Esophagus mucosa (tissue), 1 donor: ENCODE measurements at regions not wholly inside any gene's neighbourhood (a gene's known extent, or its start where the extent isn't known, plus 50 kb on each side); places are given as distances from the start of the nearest gene placed in this dataset.
"Not testable (repeated sequence)": the region's sequence is repeated elsewhere in the genome, so short reads cannot be mapped to it uniquely, and the experiment has no call there.

ENCODE experiments used
- ATAC-seq: fragments of 200-7000 bp; cut with Tn5 transposase; one replicate; pipeline ENCODE4 v1.9.1; 2020
- donor health status: DM: yes; HTN: yes; CAD: no.

GRCh38 chr9:764105-764524, 77.4 kb upstream of the DMRT1 start:
- ATAC-seq: peak; percentile 94

- no peak for ATAC-seq
Measured at GRCh38 chr9:764986-765385, 76.5 kb upstream of the DMRT1 start.

GRCh38 chr9:767061-767561, 74.4 kb upstream of the DMRT1 start:
- ATAC-seq: not testable (repeated sequence)

GRCh38 chr9:776086-776485, 65.4 kb upstream of the DMRT1 start:
- ATAC-seq: no peak

- no peak for ATAC-seq
Measured at GRCh38 chr9:777978-778377, 63.5 kb upstream of the DMRT1 start.

- no peak for ATAC-seq
Measured at GRCh38 chr9:784202-784601, 57.3 kb upstream of the DMRT1 start.

GRCh38 chr9:784916-785315, 56.6 kb upstream of the DMRT1 start:
- no peak for ATAC-seq

GRCh38 chr9:785997-786396, 55.5 kb upstream of the DMRT1 start:
- no peak for ATAC-seq

- ATAC-seq: no peak
Measured at GRCh38 chr9:786405-786804, 55.1 kb upstream of the DMRT1 start.

- no peak for ATAC-seq
Measured at GRCh38 chr9:788777-789176, 52.7 kb upstream of the DMRT1 start.
